Right lobe of liver (tissue), 4 donors: ENCODE measurements at regions not wholly inside any gene's neighbourhood (a gene's known extent, or its start where the extent isn't known, plus 50 kb on each side); places are given as distances from the start of the nearest gene placed in this dataset.

Source experiments
- POLR2A ChIP-seq: fragments of 450-650 bp; IDR thresholded peaks from one replicate; pipeline ENCODE4 v1.6.1; 2017; ENCODE audit warnings: antibody characterized with exemption, mild to moderate bottlenecking
- TF ChIP-seq, protein P1 (sequence below), 4 donors: fragments of 200-600 bp in 3 of 4; fragments of 450-650 bp in 1 of 4; IDR thresholded peaks; one replicate each; pipeline versions ENCODE4 v1.5.1 to v1.8.0; 2016 to 2022; ENCODE audit warnings: antibody characterized with exemption in 4 of 4, mild to moderate bottlenecking in 2 of 4
- donor health status: DM: no; HTN: no; CAD: no.
- donor health status: DM: no; HTN: no; CAD: no.
- donor health status: DM: no; HTN: yes; CAD: no.

DNA sequence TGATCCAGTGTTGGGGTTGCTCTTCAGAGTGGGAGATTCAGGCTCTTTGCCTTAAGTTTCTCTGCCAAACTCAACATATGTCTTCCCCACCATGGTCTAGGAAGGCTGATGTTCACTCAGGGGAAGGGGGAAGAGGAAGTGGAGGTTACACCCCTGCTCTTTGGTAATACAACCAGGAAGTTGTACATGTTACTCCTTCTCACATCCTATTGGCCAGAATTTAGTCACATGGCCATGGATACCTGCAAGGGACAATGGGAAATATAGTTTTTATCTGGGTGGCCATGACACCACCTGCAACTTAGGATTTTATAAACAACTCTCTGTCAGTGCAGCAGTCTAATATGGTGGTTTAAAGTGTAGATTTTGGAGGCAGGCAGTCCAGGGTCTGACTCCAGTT is 150.9 kb downstream of the TBX5 start:
- TF ChIP-seq, protein P1, sequence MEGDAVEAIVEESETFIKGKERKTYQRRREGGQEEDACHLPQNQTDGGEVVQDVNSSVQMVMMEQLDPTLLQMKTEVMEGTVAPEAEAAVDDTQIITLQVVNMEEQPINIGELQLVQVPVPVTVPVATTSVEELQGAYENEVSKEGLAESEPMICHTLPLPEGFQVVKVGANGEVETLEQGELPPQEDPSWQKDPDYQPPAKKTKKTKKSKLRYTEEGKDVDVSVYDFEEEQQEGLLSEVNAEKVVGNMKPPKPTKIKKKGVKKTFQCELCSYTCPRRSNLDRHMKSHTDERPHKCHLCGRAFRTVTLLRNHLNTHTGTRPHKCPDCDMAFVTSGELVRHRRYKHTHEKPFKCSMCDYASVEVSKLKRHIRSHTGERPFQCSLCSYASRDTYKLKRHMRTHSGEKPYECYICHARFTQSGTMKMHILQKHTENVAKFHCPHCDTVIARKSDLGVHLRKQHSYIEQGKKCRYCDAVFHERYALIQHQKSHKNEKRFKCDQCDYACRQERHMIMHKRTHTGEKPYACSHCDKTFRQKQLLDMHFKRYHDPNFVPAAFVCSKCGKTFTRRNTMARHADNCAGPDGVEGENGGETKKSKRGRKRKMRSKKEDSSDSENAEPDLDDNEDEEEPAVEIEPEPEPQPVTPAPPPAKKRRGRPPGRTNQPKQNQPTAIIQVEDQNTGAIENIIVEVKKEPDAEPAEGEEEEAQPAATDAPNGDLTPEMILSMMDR (IDR thresholded peaks at IDR 0.05), result no peak
- no peak for TF ChIP-seq POLR2A
